T-cell (primary cell): ENCODE measurements at regions not wholly inside any gene's neighbourhood (a gene's known extent, or its start where the extent isn't known, plus 50 kb on each side); places are given as distances from the start of the nearest gene placed in this dataset.
"Not testable (repeated sequence)": the region's sequence is repeated elsewhere in the genome, so short reads cannot be mapped to it uniquely, and the experiment has no call there.

ENCODE experiments used
- ATAC-seq, 4 experiments: fragments of 200-7000 bp in 3 of 4; fragments of 150-1000 bp in 1 of 4; cut with Tn5 transposase; replicated peaks in 1 of 4; 1 replicate in 3 of 4; 2 replicates in 1 of 4; pipeline ENCODE4 v1.10.0; 2021; ENCODE audit warnings: moderate library complexity in 3 of 4, mild to moderate bottlenecking in 2 of 4, moderate number of reproducible peaks in 1 of 4
- CTCF ChIA-PET, 2 donors: fragments of 300-600 bp; sonication (Branson Sonifier 250); formaldehyde crosslinking; loops; one replicate each; lab custom pipeline; 2022; ENCODE audit warnings: antibody characterized with exemption in 2 of 2; lab: Charles Lee
- POLR2A ChIA-PET, 2 donors: fragments of 300-600 bp; sonication (Branson Sonifier 250); formaldehyde crosslinking; loops; one replicate each; lab custom pipeline; 2022; ENCODE audit warnings: antibody characterized with exemption in 2 of 2; lab: Charles Lee
- DNase-seq, 35 experiments: peaks; one replicate each; pipeline versions ENCODE4 v3.0.0 to v3.0.0-alpha.2; 2013 to 2023
- H3K27ac ChIP-seq: one replicate; pipeline ENCODE4 v1.5.1; 2013; ENCODE audit warnings: low read length
- H3K27me3 ChIP-seq, 2 experiments: replicated peaks in 1 of 2; 1 replicate in 1 of 2; 2 replicates in 1 of 2; pipeline versions ENCODE4 v1.6.1 to v1.7.0; 2013; ENCODE audit warnings: low read length in 1 of 2, mixed read lengths in 1 of 2; ENCODE audit not compliant: control insufficient read depth in 2 of 2, insufficient read depth in 2 of 2; ENCODE audit errors: extremely low read depth in 1 of 2
- H3K36me3 ChIP-seq, 2 donors: 1 replicate in 1 of 2; 2 replicates in 1 of 2; pipeline versions ENCODE4 v1.6.1 to v1.7.0; 2013; ENCODE audit warnings: low read length in 1 of 2; ENCODE audit not compliant: control insufficient read depth in 2 of 2, insufficient read depth in 1 of 2; ENCODE audit errors: extremely low read depth in 1 of 2
- H3K4me1 ChIP-seq, 2 experiments: 1 replicate in 1 of 2; 2 replicates in 1 of 2; pipeline versions ENCODE4 v1.6.1 to v1.7.0; 2013; ENCODE audit warnings: low read length in 2 of 2, mixed read lengths in 1 of 2; ENCODE audit not compliant: insufficient read depth in 2 of 2, control insufficient read depth in 1 of 2; ENCODE audit errors: extremely low read depth in 1 of 2
- H3K4me3 ChIP-seq, 2 donors: 1 replicate in 1 of 2; 2 replicates in 1 of 2; pipeline versions ENCODE4 v1.5.1 to v1.7.0; 2013; ENCODE audit warnings: mild to moderate bottlenecking in 2 of 2, low read length in 1 of 2, moderate library complexity in 1 of 2; ENCODE audit not compliant: control insufficient read depth in 1 of 2; ENCODE audit errors: extremely low read depth in 1 of 2
- H3K9me3 ChIP-seq: 2 replicates; pipeline ENCODE4 v1.7.0; 2013
- H3K27ac Mint-ChIP-seq, 2 donors: one replicate each; pipeline ENCODE4 v1.8.0; 2020 to 2021; ENCODE audit warnings: mild to moderate bottlenecking in 2 of 2, mixed read lengths in 2 of 2
- H3K27me3 Mint-ChIP-seq, 2 donors: one replicate each; pipeline ENCODE4 v1.8.0; 2021 to 2022; ENCODE audit warnings: mixed read lengths in 2 of 2
- H3K36me3 Mint-ChIP-seq: one replicate; pipeline ENCODE4 v1.8.0; 2021; ENCODE audit warnings: mixed read lengths
- H3K4me1 Mint-ChIP-seq, 3 donors: one replicate each; pipeline ENCODE4 v1.8.0; 2020 to 2022; ENCODE audit warnings: mixed read lengths in 3 of 3, mild to moderate bottlenecking in 1 of 3
- H3K4me3 Mint-ChIP-seq, 3 donors: one replicate each; pipeline ENCODE4 v1.8.0; 2020 to 2022; ENCODE audit warnings: mild to moderate bottlenecking in 3 of 3, mixed read lengths in 3 of 3, moderate library complexity in 3 of 3
- H3K9me3 Mint-ChIP-seq, 3 donors: one replicate each; pipeline ENCODE4 v1.8.0; 2020 to 2022; ENCODE audit warnings: mixed read lengths in 3 of 3
- WGBS: methylation state at CpG from one replicate; pipeline ENCODE4 v1.1.5; 2013; ENCODE audit warnings: missing lambda C conversion rate; ENCODE audit not compliant: insufficient coverage; 5-methylcytosine and 5-hydroxymethylcytosine counted together

DNA sequence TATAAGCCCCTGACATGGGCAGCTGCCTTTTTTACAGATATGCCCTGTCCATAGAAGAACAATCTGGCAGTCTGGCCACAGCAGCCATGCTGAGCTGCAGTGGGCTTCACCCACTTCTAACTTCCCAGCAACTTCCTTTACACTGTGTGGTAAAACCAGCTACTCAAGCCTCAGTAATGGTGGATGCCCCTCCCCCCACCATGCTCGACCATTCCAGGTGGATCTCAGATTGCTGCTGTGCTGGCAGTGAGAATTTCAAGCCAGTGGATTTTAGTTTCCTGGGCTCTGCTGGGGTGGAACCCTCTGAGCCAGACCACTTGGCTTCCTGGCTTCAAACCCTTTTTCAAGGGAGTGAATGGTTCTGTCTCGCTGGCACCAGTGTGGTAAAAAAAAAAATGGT is 355.9 kb upstream of the EDA2R start:
- H3K27ac Mint-ChIP-seq, result no peak overlapping the region
- WGBS, result no CpG with 5 or more reads among the region's 2 CpGs
- peaks cover 0 to 5% of the 10 kb centered on the region in 2 donors for H3K27me3 Mint-ChIP-seq
- no peaks in the 10 kb centered on the region for H3K27me3 ChIP-seq
- CTCF ChIA-PET, result interaction anchor here in 1 of 2 donors (0.6 kb wide), 1 partner anchor 236 kb away, joined by 5 read pairs; no protein-coding TSS in a partner anchor
- no peaks in the 10 kb centered on the region for H3K36me3 Mint-ChIP-seq
- no peaks in the 10 kb centered on the region for H3K9me3 ChIP-seq
- ATAC-seq (no peak), DNase-seq (no peak)
- POLR2A ChIA-PET, result no interaction called here
- no peaks in the 10 kb centered on the region for H3K4me1 ChIP-seq
- no peak overlapping the region for H3K27ac ChIP-seq
- H3K4me3 ChIP-seq, result no peak overlapping the region
- H3K4me1 Mint-ChIP-seq, result no peaks in the 10 kb centered on the region
- H3K36me3 ChIP-seq, result no peaks in the 10 kb centered on the region
- peaks cover 0 to under 1% (median 0%) of the 10 kb centered on the region in 3 donors for H3K9me3 Mint-ChIP-seq
- no peak overlapping the region for H3K4me3 Mint-ChIP-seq

DNA sequence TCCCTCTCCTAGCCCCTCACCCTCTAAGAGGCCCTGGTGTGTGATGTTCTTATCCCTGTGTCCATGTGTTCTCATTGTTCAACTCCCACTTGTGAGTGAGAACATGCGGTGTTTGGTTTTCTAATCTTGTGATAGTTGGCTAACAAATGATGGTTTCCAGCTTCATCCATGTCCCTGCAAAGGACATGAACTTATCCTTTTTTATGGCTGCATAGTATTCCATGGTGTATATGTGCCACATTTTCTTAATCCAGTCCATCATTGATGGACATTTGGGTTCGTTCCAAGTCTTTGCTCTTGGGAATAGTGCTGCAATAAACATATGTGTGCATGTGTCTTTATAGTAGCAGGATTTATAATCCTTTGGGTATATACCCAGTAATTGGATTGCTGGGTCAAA is 353.2 kb upstream of the EDA2R start:
- no CpG with 5 or more reads among the region's 2 CpGs for WGBS
- POLR2A ChIA-PET, CTCF ChIA-PET, H3K4me1 ChIP-seq, H3K4me1 Mint-ChIP-seq, H3K27me3 Mint-ChIP-seq, H3K36me3 Mint-ChIP-seq, H3K27ac ChIP-seq, H3K4me3 ChIP-seq, ATAC-seq, H3K9me3 Mint-ChIP-seq, H3K9me3 ChIP-seq, DNase-seq, H3K4me3 Mint-ChIP-seq, H3K36me3 ChIP-seq, H3K27me3 ChIP-seq, H3K27ac Mint-ChIP-seq: not testable (repeated sequence)

DNA sequence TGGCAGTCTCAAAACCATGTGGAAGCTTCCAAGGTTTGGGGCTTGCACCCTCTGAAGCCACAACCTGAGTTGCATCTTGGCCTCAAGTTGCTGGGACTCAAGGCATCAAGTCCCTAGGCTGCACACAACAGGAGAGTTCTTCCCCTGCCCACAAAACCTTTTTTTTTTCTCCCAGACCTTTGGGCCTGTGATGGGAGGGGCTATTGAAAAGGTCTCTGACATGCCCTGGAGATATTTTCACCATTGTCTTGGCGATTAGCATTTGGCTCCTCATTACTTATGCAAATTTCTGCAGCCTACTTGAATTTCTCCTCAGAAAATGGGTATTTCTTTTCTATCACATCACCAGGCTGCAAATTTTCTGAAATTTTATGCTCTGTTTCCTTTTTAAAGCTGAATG is 349.5 kb upstream of the EDA2R start:
- Histone ChIP-seq H3K27ac (no peak overlapping the region), H3K4me3 (no peak overlapping the region), H3K27me3 (no peaks in the 10 kb centered on the region), H3K9me3 (no peaks in the 10 kb centered on the region), H3K4me1 (no peaks in the 10 kb centered on the region), H3K36me3 (no peaks in the 10 kb centered on the region)
- Mint-ChIP-seq H3K27me3 (no peaks in the 10 kb centered on the region), H3K27ac (no peak overlapping the region), H3K4me1 (no peaks in the 10 kb centered on the region), H3K36me3 (no peaks in the 10 kb centered on the region), H3K9me3 (peaks cover 0 to under 1% (median 0%) of the 10 kb centered on the region in 3 donors), H3K4me3 (no peak overlapping the region)
- no CpG with 5 or more reads among the region's 1 CpG for WGBS
- no peak for DNase-seq
- ChIA-PET POLR2A (no interaction called here), CTCF (no interaction called here)
- ATAC-seq, result no peak

- H3K4me1 Mint-ChIP-seq, result no peaks in the 10 kb centered on the region
- no peaks in the 10 kb centered on the region for H3K36me3 ChIP-seq
- H3K9me3 ChIP-seq, result no peaks in the 10 kb centered on the region
- ChIA-PET CTCF (no interaction called here), POLR2A (no interaction called here)
- peaks cover 0 to 11% of the 10 kb centered on the region in 2 donors for H3K27me3 Mint-ChIP-seq
- ATAC-seq (no peak), DNase-seq (no peak)
- H3K27ac ChIP-seq, result no peak overlapping the region
- no peak overlapping the region for H3K4me3 Mint-ChIP-seq
- H3K27ac Mint-ChIP-seq, result no peak overlapping the region
- H3K27me3 ChIP-seq, result no peaks in the 10 kb centered on the region
- H3K36me3 Mint-ChIP-seq, result no peaks in the 10 kb centered on the region
- WGBS, result 83% methylated on average over 2 of the region's 3 CpGs
- no peak overlapping the region for H3K4me3 ChIP-seq
- peaks cover 0 to 12% (median 6%) of the 10 kb centered on the region in 3 donors for H3K9me3 Mint-ChIP-seq
- H3K4me1 ChIP-seq, result no peaks in the 10 kb centered on the region
Measured at GRCh38 chrX:66961665-66962064, 322.8 kb upstream of the EDA2R start.

DNA sequence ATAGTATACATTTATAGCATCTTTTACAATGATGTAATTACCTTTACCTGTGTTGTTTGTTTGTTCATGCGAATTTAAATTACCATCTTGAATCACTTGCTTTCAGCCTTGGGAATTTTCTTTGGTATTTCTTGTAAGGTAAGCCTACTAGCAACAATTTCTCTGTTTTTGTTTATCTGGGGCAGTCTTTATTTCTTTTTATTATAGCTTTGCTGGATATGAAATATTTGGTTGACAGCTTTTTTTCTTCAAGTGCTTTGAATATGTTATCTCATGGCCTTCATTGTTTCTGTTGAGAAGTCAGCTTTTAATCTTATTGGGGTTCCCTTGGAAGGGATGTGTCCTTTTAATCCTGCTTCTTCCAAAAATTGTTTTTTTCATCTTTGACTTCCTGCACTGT is 292.8 kb upstream of the EDA2R start:
- ChIA-PET POLR2A (no interaction called here), CTCF (no interaction called here)
- WGBS, result no CpG with 5 or more reads among the region's 1 CpG
- Mint-ChIP-seq H3K4me1 (no peaks in the 10 kb centered on the region), H3K4me3 (no peak overlapping the region), H3K36me3 (no peaks in the 10 kb centered on the region), H3K9me3 (peaks cover 5 to 20% (median 8%) of the 10 kb centered on the region in 3 donors), H3K27me3 (peaks cover 0 to 5% of the 10 kb centered on the region in 2 donors), H3K27ac (no peak overlapping the region)
- DNase-seq (no peak), ATAC-seq (no peak)
- Histone ChIP-seq H3K27me3 (no peaks in the 10 kb centered on the region), H3K4me1 (no peaks in the 10 kb centered on the region), H3K9me3 (no peaks in the 10 kb centered on the region), H3K27ac (no peak overlapping the region), H3K4me3 (no peak overlapping the region), H3K36me3 (no peaks in the 10 kb centered on the region)

GRCh38 chrX:66930516-66930915 is 291.6 kb upstream of the EDA2R start:
- H3K4me3 Mint-ChIP-seq, H3K9me3 ChIP-seq, H3K4me1 Mint-ChIP-seq, DNase-seq, H3K4me1 ChIP-seq, H3K36me3 Mint-ChIP-seq, ATAC-seq, H3K27ac ChIP-seq, H3K4me3 ChIP-seq, H3K27ac Mint-ChIP-seq, POLR2A ChIA-PET, H3K27me3 ChIP-seq, H3K27me3 Mint-ChIP-seq, H3K36me3 ChIP-seq, CTCF ChIA-PET: not testable (repeated sequence)
- H3K9me3 Mint-ChIP-seq, result peaks cover 5 to 19% (median 8%) of the 10 kb centered on the region in 3 donors
- 100% methylated on average over 1 of the region's 18 CpGs for WGBS

DNA sequence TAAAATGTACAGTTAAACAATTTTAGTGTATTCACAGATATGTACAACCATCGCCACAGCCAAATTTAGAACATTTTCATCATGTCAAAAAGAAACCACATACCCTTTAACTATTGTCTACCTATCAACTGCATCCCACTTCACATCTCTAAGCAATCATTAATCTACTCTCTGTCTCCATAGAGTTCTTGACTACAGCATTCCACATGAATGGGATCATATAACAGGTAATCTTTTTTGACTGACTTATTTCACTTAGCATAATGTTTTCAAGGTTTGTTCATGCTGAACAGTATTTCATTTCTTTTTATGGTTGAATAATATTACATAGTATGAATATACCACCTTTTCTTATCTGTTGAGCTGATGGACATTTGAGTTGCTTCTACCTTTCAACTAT is 281.4 kb upstream of the EDA2R start:
- H3K27me3 ChIP-seq, result no peaks in the 10 kb centered on the region
- no peak overlapping the region for H3K27ac Mint-ChIP-seq
- H3K4me1 ChIP-seq, result no peaks in the 10 kb centered on the region
- H3K4me3 ChIP-seq, result no peak overlapping the region
- no peaks in the 10 kb centered on the region for H3K27me3 Mint-ChIP-seq
- no peak for DNase-seq
- no peaks in the 10 kb centered on the region for H3K36me3 Mint-ChIP-seq
- POLR2A ChIA-PET, result no interaction called here
- no peaks in the 10 kb centered on the region for H3K4me1 Mint-ChIP-seq
- no CpG with 5 or more reads among the region's 1 CpG for WGBS
- no peak overlapping the region for H3K4me3 Mint-ChIP-seq
- no peak overlapping the region for H3K27ac ChIP-seq
- H3K9me3 Mint-ChIP-seq, result peaks cover 0 to 3% (median 0%) of the 10 kb centered on the region in 3 donors
- no peaks in the 10 kb centered on the region for H3K9me3 ChIP-seq
- ATAC-seq, result no peak
- H3K36me3 ChIP-seq, result no peaks in the 10 kb centered on the region
- CTCF ChIA-PET, result no interaction called here
